ENCODE measurements at regions not wholly inside any gene's neighbourhood (a gene's known extent, or its start where the extent isn't known, plus 50 kb on each side); places are given as distances from the start of the nearest gene placed in this dataset.

GRCh38 chr12:18825138-18825537 is 87.2 kb downstream of the CAPZA3 start (continued):
- TF ChIP-seq RNF2 (IDR thresholded peaks at IDR 0.05; ENCODE audit: borderline replicate concordance, low read depth, low read length, missing control alignments, poor library complexity, severe bottlenecking) = no peak
- TF ChIP-seq MAFK (IDR thresholded peaks at IDR 0.05; ENCODE audit: low read depth, low read length) = no peak
- TF ChIP-seq SP4 (IDR thresholded peaks at IDR 0.05; ENCODE audit: low read length) = no peak
- TF ChIP-seq SIX5 (IDR thresholded peaks at IDR 0.05; ENCODE audit: low read depth, low read length) = no peak

Data from H1 (cell line).